CD4-positive, alpha-beta T cell treated with Interleukin-17A for 1 hour (primary cell): ENCODE measurements at regions not wholly inside any gene's neighbourhood (a gene's known extent, or its start where the extent isn't known, plus 50 kb on each side); places are given as distances from the start of the nearest gene placed in this dataset.
"Not testable (repeated sequence)": the region's sequence is repeated elsewhere in the genome, so short reads cannot be mapped to it uniquely, and the experiment has no call there.

Experiments
- DNase-seq: peaks from one replicate; pipeline ENCODE4 v3.0.0-alpha.2; 2020

DNA sequence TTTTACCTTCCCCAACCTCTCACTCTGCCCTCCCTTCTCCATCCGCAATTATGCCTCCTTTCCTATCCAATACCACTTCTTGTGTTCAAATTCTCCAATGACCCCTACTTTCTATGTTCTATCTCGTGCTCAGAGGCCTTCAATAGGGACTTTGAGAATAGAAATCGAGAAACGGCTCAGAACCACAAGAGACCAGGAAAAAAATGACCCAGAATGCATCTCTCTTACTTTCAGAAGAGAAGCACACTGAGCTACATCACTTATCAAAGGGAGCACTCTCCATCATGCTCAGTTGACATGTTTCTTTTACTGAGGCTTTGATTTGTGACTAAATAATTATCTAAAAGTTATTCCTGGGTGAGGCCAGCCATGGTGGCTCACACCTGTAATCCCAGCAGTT lies 162.4 kb upstream of the PRICKLE2 start:
- no peak for DNase-seq

DNA sequence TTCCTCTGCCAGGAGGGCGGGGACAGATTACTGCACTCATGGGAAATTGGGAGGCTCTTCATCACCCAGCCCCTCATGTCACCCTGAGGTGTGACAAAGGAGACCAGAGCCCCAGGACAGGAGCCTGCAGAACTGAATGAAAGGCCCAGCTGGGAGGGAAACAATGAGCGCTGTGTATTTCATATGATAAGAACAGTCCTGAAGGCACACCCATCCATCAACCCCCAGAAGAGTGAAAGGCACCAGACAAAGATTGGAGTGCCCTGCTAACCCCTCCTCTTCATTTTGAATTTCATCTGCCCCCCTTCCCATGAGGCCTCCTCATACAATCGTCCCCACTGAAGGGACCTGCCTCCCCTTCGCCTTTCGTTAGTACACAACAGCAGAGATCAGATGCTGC lies 160.0 kb upstream of the PRICKLE2 start:
- no peak for DNase-seq

DNA sequence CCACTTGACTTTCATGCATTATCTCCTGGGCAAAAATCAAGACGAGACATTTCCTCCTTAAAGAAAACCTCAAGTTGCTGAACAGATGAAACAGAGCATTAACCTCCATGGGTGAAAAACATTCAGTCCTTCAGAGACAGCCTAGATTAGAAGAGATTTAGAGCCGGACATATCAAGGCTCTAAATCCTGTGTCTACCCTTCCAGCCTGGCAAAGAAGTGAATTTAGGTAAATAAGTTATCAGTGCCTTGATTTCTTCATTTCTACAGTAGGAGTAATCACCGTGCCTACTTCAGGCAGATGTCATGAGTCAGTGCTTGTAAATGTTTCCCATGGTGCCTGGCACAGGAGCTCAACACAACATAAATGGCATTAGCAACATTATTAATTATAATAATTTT lies 159.3 kb upstream of the PRICKLE2 start:
- no peak for DNase-seq

DNA sequence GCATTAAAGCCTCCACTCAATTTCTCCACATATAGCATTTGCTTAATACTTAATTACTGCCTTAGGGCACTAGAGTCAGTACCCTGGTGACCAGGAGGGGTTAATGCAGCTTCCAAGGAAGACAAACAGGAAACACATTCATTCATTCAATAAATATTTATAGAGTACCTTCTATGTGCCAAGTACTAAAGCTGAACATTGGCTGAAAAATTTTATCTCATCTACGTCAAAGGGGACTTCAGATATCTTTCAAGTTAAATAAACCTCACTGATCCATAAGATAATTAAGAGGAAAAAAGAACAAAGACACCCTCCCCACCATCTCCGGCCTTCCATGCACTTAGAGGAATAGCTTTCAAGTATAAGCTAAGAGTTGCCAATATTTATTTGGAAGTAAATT lies 156.9 kb upstream of the PRICKLE2 start:
- DNase-seq: no peak

DNA sequence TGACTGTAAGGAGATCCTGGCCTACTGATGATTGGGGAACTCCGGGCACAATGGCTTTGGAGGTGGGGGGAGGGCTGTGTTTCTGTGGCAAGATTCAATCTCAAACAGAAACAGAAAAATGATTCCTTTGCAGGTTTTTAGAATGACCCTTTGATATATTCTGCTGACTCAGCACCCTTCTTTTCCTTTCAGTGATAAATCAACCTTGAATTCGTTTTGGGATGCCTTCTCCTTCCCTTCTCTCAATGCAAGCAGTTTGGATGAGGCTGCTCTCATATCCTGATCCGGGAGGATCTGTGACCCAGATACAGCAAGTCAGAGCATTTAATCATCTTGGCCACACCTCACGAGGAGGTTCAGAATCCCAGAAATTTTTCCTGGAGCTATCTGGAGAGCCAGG lies 156.1 kb upstream of the PRICKLE2 start:
- no peak for DNase-seq

DNA sequence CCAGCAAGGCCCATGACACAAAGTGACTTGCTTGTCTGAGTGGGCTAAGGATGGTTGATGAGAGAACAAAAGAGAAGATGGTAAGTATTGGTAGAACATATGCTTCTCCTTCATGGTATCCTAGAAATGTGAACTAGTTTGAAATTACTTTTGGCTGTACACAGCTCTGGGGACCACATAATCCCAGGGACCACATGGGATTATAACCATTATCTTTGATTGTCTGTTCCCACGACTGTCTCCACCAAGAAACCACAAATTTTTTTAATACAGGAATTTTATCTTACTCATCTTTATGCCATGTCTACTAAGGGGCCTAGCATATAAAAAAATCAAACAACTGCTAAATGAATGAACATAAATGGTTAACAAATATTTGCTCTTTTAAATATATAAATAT lies 155.3 kb upstream of the PRICKLE2 start:
- no peak for DNase-seq

DNA sequence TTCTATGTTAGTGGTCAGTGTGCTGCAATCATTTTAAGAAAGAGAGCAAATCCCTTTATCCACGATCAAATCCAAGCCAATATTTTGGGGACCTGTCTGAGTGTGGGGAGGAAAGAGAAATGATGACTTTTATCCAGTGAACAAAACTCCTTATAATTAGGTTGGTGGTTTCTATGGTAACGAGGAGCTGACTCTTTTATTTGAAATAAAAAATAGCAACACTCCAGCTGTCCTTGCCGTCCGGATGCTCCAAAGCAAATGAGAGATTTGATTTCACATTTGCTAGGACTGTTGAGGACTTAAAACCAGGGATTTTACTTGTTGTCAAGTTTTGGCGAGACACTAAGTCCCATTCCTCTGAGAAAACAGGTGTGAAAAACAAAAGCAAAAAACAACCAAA lies 154.0 kb upstream of the PRICKLE2 start:
- DNase-seq: no peak

DNA sequence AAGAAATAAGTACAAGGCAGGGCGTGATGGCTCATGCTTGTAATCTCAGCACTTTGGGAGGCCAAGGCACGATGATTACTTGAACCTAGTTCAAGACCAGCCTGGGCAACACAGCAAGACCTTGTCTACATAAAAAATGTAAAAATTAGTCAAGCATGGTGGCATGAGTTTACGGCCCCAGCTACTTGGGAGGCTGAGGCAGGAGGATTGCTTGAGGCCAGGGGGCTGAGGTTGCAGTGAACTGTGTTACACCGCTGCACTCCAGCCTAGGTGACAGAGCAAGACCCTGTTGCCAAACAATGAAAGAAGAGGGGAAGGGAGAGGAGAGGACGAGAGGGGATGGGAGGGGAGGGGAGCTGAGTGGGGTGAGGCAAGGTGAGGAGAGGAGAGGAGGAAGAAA lies 152.7 kb upstream of the PRICKLE2 start:
- DNase-seq: no peak

DNA sequence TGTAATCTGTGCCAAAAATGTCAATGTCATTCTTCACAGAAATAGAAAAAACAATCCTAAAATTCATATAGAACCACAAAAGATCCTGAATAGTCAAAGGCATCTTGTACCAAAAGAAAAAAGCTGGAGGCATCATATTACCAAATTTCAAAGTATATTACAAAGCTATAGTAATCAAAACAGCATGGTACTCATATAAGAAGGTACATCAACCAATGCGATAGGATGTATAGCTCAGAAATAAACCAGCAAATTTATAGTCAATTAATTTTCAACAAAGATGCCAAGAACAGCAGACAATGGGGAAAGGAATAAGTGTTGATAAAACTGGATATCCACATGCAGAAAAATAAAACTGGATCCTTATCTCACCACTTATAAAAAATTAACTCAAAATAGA lies 150.5 kb upstream of the PRICKLE2 start:
- DNase-seq: no peak

DNA sequence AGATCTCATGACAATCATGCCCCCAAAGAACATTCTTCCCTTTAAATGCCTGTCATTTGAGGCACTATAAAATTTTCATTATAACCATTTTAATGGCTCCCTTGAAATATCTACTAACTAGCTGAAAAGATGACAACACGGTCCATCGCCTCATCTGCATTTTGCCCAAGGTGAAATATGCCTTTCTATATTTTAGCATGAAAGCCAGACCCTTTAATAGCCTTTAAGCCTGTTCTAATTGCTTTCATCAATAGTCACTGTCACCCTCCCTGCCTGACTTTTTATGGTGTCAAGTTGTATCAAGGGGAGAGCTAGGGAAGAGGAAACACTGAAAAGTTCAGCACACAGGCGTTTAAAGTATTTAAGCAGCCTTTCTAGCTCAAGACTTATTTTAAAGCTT lies 144.1 kb upstream of the PRICKLE2 start:
- DNase-seq: no peak

DNA sequence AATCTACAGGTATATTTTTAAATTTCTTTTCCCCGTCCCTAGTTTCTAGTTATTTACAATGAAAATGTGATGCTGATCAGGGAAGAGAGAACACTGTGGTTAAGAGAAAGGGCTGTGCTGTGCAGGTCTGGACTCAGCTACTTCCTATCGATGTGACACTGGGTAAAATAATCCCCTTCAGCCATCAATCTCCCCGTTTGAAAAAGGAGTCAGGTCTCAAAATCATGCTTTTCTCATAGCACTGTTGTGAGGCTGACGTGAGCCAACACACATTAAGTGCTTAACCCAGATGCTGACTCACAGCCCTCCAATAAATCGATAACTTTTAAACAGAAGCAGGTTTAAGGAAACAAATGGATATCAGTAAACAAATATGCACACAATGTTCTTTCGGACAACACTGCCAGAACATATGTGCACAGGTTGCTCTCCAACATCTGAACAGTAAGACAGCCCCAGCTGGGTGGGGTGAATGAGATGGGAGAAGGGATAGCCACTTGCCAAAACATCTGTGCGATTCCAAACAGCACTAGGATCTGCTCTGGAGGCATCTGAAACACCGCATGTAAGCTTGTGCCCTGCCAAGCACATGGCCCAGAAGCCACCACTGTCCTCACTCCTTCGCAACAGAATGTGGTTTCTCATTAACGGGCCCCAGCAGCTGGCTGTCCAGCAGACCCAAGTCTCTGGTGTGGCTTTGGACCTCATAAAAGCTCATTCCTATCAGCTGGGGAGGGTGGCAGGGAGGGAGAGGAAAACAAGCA lies 143.2 kb upstream of the PRICKLE2 start:
- no peak for DNase-seq

DNA sequence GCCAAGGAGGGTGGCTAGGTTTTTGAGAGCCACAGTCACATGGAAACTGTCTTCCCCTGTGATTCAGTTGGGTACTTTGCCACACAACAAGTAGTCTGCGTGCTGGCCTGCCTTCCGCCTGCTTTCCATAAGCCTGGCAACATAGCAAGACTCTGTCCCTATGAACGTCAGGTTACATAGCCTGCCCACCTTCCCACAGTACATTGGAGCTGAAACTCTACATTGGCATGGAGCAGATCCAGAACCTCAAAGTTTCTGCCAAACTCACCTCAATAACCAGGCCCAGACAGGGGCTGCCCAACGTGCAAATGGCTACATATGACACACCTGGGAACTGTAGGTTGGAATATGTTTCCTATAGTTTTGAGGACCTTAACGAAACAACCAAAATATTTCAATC lies 140.6 kb upstream of the PRICKLE2 start:
- no peak for DNase-seq

DNA sequence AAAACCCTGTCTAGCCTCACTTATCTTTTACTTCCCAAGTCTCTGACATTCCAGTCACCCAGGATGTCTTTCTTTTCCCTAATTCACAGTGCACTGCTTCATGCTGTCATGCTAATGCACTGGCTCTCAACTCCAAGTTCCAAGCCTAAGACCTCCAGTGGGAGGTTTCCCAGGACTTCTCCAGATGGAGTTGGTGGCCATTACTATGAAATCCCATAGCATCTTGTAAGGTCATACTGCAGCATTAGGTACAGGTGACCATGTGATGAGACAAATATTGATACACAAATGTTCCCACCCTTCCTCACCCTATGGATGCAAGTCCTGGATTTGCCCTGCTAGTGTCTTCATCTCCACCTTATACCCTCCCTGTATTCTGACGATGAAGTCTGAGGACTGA lies 138.6 kb upstream of the PRICKLE2 start:
- no peak for DNase-seq

DNA sequence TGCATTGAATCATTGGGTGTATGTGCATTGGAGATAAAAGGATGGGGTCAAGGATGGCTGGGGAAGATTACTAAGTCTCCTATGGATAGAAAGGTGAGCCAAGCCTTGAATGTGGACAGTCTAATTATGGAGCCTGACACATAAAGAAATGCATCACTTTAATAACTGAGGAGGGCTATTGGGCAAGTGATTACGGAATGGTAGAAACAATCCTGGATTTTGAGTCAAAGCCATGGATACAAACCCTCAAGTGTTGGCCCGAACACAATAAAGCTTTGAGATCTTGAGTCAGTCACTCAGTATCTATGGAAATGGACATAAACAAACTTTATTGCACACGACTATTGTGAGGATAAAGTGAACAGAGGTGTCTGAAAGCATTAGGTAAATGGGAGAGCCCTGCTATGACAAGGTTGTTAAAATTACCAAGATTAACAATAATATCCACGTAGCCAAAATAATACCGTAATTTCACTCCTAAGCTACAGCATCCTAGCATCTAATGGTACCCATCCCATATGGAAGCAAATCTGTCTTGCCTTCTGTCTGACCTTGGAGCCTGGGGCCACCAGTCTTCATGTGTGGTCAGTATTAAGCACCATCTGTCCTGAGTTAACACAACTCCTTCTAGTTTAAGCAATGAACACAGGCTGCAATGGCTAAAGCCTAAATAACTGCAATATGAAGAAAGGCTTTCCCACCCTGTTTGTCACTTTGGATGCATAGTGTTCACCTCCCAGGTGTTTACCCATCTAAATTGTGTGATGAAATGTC lies 136.9 kb upstream of the PRICKLE2 start:
- DNase-seq: no peak

DNA sequence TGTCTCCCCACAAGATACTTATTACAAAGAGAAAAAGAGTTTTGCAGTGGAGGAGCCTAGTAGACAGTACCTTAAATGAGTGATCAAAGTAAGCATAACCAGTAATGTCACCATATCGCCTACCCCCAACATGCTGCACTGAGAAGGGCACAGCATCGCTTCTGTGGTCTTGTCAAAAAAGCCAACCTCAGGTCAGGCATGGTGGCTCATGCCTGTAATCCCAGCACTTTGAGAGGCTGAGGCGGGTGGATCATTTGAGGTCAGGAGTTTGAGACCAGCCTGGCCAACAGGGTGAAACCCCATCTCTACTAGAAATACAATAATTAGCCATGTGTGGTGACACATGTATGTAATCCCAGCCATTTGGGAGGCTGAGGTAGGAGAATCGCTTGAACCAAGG lies 135.8 kb upstream of the PRICKLE2 start:
- not testable (repeated sequence) for DNase-seq

DNA sequence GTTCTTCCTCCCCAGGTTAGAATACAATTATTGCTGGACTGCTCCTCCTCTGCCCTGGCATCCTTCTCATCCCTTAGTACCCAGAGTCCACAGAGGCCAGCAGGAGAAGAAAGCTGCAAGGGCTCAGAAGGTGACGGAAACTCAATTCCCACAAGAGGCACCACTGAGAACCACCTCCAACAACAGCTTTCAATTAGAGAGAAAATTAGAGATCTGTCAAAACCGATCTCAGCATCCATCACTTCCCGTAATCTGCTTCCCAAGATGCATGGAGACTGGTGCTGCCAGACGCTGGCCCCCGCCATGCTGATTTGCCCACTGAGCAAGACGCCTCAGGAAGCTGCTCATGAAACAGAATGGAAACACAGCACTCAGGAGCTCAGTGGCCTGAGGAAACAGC lies 135.0 kb upstream of the PRICKLE2 start:
- DNase-seq: no peak

DNA sequence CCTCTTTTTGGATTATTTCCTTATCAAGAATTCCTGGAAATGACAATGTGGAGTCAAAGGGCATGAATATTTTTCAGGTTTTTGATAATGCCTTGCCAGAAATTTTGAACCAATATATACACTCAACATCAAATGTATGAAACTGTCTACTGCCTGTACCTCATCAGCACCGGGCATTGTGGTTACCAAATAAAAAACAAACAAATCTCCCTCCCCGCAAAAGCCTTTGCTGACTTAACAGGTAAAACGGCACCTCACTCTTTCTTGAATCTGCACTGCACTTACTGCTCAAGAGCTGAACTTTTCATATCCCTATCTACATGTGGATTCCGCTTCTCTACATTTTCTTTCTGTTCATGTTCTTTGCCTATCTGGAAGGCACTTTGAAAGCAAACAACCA lies 134.5 kb upstream of the PRICKLE2 start:
- no peak for DNase-seq

DNA sequence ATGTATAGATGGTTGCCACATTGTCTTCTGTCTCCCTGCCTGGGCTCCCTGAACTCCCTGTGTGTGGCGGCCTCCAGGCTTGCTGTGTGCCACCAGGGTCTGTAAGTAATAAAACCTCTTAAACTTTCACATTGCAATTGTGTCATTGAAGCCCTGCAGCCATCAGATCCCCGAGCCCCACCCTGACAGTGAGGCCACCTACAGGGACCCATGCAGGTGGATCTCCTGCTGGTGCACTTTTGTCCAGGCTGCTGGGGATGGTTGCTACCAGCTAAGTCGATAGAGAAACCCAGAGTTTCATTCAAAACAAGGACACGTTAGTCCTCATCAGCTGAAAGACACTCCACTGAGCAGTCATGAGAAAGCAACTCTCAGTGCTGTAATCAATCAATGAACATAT lies 133.6 kb upstream of the PRICKLE2 start:
- no peak for DNase-seq

DNA sequence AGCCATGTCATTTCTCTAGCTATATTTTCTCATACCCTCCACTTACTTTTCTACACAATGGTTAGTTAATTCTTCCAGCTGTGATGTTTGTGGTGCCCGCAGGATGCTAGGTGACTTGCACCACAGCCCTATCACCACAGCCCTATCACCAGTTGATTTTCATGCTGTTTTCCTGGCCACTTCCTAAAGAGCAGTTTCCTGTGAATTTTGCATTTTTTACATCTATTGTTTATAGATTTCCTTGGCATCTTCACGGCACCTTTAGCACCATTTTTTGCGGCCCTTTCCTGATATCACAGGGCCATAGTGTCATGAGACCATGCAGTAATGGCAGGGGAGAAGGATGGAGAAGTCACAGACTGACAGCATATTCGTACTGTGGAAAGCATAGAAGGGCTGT lies 132.9 kb upstream of the PRICKLE2 start:
- no peak for DNase-seq

DNA sequence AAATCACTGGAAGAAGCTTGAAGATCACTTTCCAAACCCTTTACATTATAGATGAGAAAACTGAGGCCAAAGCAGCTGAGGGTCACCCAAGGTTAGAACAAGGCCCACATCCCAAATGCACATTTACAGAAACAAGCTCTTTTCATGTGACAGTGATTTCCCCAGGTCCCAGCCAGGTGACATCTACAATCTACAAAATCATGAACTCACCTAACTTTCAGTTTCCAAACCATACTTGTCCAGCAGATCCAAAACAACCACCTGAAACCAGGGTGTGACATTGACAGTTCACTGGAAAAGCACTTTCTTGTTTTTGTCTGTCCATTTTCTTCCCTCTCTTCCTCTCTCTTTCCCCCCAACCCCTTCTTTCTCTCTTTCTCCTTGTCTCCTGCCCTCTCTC lies 132.2 kb upstream of the PRICKLE2 start:
- no peak for DNase-seq

DNA sequence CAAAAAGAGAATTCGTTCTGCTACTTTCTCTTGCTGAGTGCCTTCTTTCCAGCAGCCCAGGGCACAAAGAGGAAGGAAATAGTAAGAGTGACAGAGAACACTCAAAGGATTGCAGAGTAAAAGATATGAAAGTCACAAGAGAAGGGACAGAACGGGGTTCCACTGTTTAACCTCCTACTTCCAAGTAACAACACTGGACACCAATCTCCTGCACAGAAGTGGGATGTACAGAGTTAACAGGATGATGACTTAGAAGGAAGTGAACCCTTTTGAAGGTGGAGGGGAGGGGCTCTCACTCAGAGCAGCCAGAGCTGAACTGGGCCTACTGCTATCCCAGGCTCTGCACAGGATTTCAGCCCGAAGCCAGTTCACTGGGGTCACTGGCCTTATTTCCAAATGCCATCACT lies 130.1 kb upstream of the PRICKLE2 start:
- DNase-seq: no peak

DNA sequence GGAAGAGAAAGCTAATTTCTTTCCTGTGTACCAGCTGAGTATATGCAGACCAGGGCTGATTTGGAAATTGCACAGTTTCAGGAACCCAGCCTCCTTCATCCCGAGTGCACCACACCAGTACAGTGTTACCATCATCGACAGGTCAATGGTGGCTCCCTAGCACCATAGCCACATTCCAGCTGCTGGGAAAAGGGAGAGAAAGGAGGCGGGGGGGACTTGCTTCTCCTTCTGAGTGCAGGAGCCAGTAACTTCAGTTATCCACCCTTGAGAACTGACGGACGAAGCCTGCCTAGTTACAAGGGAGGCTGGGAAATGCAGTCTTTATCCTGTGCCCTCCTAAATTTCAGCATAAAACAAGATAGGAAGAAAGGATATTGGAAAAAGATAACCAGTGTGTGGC lies 129.7 kb upstream of the PRICKLE2 start:
- DNase-seq: no peak

DNA sequence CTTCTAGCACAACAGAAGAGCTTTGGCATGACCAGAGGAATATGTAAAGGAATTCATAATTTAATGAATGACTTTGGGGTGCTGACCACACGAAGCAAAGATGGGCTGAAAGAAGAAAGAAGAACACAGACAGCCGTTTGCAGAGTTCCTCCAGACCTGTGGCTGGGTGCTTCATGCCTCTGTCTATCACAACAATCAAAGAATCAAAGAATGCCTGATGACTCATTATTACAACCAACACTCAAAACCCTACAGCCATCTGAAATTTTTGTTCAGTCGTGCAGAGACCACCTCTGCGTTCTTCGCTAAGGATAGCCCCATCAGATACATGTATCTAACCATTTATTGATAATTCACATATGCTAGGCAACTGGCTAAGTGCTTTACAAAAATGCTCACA lies 129.0 kb upstream of the PRICKLE2 start:
- no peak for DNase-seq

DNA sequence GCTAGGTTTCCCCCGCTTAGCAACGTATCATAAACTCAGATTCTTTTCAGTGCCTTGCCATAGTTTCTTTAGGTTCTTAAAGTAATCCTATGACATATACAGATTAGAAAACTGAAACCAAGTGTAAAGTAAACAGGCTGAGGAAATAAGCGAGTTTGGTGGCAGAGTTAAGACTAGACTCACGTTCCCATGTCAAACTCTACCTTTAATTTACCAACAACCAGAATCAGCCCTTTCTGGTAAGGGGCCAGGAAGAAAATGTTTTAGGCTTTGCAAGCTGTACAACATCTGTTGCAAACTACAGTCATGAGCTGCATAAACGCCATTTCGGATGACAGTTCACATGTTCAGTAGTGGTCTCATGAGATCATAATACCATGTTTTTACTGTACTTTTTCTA lies 128.0 kb upstream of the PRICKLE2 start:
- DNase-seq: no peak

DNA sequence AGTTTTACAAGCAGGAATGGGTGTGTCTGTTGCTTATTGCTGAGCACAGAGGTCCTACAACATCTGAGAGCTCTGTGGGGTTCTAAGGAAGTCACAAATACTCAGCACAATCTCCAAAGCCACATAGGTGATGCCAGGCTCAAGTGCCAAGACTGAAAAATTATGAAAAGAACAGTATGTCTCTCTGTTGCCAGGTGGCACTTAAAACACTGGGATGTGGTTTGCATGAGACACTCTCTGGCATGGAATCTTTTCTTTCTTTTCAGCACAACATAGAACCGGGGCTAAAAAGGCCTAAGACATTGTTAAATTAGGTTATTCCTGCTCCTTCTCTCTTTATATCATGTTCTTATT lies 127.3 kb upstream of the PRICKLE2 start:
- DNase-seq: no peak
